ENCODE measurements at regions not wholly inside any gene's neighbourhood (a gene's known extent, or its start where the extent isn't known, plus 50 kb on each side); places are given as distances from the start of the nearest gene placed in this dataset.

GRCh38 chr9:109963079-109963478 lies 183.1 kb downstream of the PALM2AKAP2 start:
- no peaks in the 10 kb centered on the region for H3K36me3 Mint-ChIP-seq (ENCODE audit: low read depth)
- H3K27ac Mint-ChIP-seq = no peak overlapping the region
- no peaks in the 10 kb centered on the region for H3K9me3 Mint-ChIP-seq
- no peak for TF ChIP-seq CTCF (IDR thresholded peaks at IDR 0.05; ENCODE audit: unreplicated experiment in 3 of 3)
- H3K4me3 Mint-ChIP-seq = no peak overlapping the region
- peaks cover 4% of the 10 kb centered on the region for H3K27me3 Mint-ChIP-seq (ENCODE audit: low read depth)
- peaks cover 24% of the 10 kb centered on the region for H3K4me1 Mint-ChIP-seq

- H3K27ac Mint-ChIP-seq = peak overlapping the region; percentile 1 to 47 (median 44)
- no peaks in the 10 kb centered on the region for H3K9me3 Mint-ChIP-seq
- no peaks in the 10 kb centered on the region for H3K27me3 Mint-ChIP-seq (ENCODE audit: low read depth)
- H3K4me1 Mint-ChIP-seq = peaks cover 41% of the 10 kb centered on the region
- no peak for TF ChIP-seq CTCF (IDR thresholded peaks at IDR 0.05; ENCODE audit: unreplicated experiment in 3 of 3)
- H3K36me3 Mint-ChIP-seq (ENCODE audit: low read depth) = no peaks in the 10 kb centered on the region
- no peak overlapping the region for H3K4me3 Mint-ChIP-seq
Measured at GRCh38 chr9:109966643-109967368, 186.8 kb downstream of the PALM2AKAP2 start.

- Mint-ChIP-seq H3K9me3 (no peaks in the 10 kb centered on the region), H3K27ac (peak overlapping the region; percentile 75 to 95 (median 89)), H3K4me1 (peaks cover 43% of the 10 kb centered on the region), H3K4me3 (no peak overlapping the region), H3K36me3 (ENCODE audit: low read depth) (no peaks in the 10 kb centered on the region), H3K27me3 (ENCODE audit: low read depth) (no peaks in the 10 kb centered on the region)
- TF ChIP-seq CTCF (IDR thresholded peaks at IDR 0.05; ENCODE audit: unreplicated experiment in 3 of 3) = no peak
Measured at GRCh38 chr9:109967651-109968642, 187.9 kb downstream of the PALM2AKAP2 start.

GRCh38 chr9:109969011-109969410 lies 189.0 kb downstream of the PALM2AKAP2 start:
- no peaks in the 10 kb centered on the region for H3K9me3 Mint-ChIP-seq
- no peaks in the 10 kb centered on the region for H3K36me3 Mint-ChIP-seq (ENCODE audit: low read depth)
- H3K27ac Mint-ChIP-seq = peak overlapping the region; percentile 75 to 95 (median 89)
- H3K27me3 Mint-ChIP-seq (ENCODE audit: low read depth) = no peaks in the 10 kb centered on the region
- H3K4me1 Mint-ChIP-seq = peaks cover 43% of the 10 kb centered on the region
- no peak overlapping the region for H3K4me3 Mint-ChIP-seq
- peak; percentile 21 to 36 (median 35) for TF ChIP-seq CTCF (IDR thresholded peaks at IDR 0.05; ENCODE audit: unreplicated experiment in 3 of 3)

GRCh38 chr9:109969573-109970237 lies 189.7 kb downstream of the PALM2AKAP2 start:
- Mint-ChIP-seq H3K4me3 (no peak overlapping the region), H3K36me3 (ENCODE audit: low read depth) (no peaks in the 10 kb centered on the region), H3K4me1 (peaks cover 43% of the 10 kb centered on the region), H3K9me3 (no peaks in the 10 kb centered on the region), H3K27ac (peak overlapping the region; percentile 47 to 89 (median 75)), H3K27me3 (ENCODE audit: low read depth) (no peaks in the 10 kb centered on the region)
- TF ChIP-seq CTCF (IDR thresholded peaks at IDR 0.05; ENCODE audit: unreplicated experiment in 3 of 3) = no peak
